HEK293T (cell line): ENCODE measurements at regions not wholly inside any gene's neighbourhood (a gene's known extent, or its start where the extent isn't known, plus 50 kb on each side); places are given as distances from the start of the nearest gene placed in this dataset.

Experiments
- PKNOX1 ChIP-seq: fragments of 450-650 bp; IDR thresholded peaks from 2 replicates; pipeline ENCODE4 v1.6.1; 2016
- SUZ12 ChIP-seq: fragments of 450-650 bp; IDR thresholded peaks from 2 replicates; pipeline ENCODE4 v1.6.1; 2016; ENCODE audit warnings: mild to moderate bottlenecking

GRCh38 chr11:114812733-114813132, 134.4 kb downstream of the NXPE2 start:
- TF ChIP-seq PKNOX1 (no peak), SUZ12 (no peak)
